ENCODE measurements at regions not wholly inside any gene's neighbourhood (a gene's known extent, or its start where the extent isn't known, plus 50 kb on each side); places are given as distances from the start of the nearest gene placed in this dataset.
"Not testable (repeated sequence)": the region's sequence is repeated elsewhere in the genome, so short reads cannot be mapped to it uniquely, and the experiment has no call there.

DNA sequence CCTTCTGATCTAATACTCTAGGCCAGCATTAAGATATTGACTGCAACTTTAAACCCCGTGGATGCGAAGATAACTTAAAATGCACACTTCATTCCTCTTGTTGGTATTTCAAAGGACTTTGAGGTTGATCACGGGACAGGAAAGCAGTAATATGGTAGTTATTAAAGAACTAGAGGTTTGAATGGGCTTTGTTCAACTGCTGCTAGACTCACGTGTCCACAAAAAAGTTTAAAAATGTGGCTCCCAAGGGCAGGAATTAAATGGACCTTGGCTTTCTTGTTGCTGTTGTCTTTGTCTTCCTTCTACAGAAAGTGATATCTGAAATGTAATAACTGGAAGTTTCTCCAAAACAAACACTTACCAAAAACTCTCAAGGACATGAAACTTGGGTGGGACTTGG, 186.3 kb downstream of the XPNPEP1 start:
- in situ Hi-C loops (cut with HindIII; ENCODE audit: low pct_ligation_motif_present, low pct_unique_long_range_greater_than_20kb, low sequenced_read_pairs): no loop called here
- DNase-seq: no peak

DNA sequence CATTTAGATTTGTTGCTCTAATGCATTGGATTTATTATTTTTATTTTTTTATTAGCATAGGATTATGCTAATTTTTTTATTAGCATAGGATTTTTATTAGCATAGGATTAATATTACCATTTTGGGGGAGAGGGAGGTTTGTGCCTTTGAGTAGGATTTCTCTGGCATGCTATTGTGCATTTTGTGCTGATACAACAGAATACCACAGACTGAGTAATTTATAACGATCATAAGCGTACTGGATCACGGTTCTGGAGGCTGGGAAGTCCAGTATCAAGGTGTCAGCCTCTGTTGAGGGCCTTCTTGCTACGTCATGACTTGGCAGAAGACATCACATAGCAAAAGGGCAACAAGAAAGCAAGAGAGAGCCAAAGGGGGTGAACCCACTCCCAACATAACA, 187.5 kb downstream of the XPNPEP1 start:
- no peak for DNase-seq
- in situ Hi-C loops (cut with HindIII; ENCODE audit: low pct_ligation_motif_present, low pct_unique_long_range_greater_than_20kb, low sequenced_read_pairs): no loop called here

DNA sequence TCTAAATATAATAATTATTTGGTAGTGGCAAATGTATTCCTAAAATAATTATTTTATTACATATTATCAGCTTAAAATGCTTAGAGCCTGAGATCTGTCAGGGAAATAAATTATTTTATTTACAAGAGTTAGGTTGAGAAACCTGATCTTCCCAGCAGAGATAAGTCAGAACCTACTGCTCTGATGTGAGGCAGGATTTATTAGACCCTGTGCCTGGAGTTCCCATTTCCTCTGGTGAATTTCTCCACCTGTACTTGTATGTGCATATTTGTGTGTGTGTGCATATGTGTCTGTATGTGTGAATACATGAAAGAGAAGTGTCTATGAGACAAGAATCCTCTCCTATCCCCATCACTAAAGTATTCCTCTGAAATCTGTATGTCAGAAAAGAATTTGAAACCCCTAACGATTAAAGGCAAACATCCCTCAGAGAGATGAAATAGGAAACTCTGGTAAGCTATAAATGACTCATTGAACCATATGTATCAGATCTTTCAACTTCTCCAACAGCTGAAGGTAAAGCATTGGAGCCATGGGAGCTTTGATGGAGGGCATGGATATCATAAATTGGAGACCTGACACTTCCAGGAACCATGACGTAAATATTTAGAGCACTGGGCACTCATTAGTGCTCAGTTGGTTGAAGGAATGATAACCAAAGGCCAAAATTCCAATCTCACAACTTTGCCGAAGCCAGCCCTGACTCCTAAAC, 190.9 kb downstream of the XPNPEP1 start:
- DNase-seq: no peak
- in situ Hi-C loops (cut with HindIII; ENCODE audit: low pct_ligation_motif_present, low pct_unique_long_range_greater_than_20kb, low sequenced_read_pairs): no loop called here

DNA sequence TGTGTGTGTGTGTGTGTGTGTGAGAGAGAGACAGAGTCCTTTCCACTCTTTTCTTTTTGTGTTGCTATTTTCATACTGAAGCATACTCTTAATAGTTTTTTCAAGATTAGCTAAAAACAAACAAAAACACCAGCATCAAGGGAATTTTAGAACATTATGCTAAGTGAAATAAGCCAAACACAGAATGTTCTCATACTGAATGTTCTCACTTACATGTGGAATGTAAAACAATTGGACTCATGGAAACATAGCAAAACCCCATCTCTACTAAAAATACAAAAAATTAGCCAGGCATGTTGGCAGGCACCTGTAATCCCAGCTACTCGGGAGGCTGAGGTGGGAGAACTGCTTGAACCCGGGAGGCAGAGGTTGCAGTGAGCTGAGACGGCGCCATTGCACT, 193.4 kb downstream of the XPNPEP1 start:
- in situ Hi-C loops (cut with HindIII; ENCODE audit: low pct_ligation_motif_present, low pct_unique_long_range_greater_than_20kb, low sequenced_read_pairs); DNase-seq: not testable (repeated sequence)

DNA sequence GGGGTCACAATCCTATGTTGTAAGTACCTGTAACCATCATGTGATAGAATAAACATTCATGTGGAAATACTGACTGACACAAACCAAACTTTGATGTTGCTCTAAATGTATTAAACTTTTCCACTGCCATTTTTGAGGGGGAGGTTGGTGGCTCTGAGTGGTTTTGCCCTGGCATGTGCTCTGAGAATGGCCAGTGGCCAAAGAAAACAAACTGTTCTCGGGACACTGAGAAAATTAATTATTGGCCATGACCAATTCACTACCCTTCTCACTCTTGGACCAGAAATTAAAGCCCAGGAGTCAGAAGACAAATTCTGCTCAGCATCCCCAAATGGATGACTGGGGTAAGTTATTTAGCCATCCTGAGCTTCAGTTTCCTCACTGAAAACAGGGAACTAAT, 195.9 kb downstream of the XPNPEP1 start:
- in situ Hi-C loops (cut with HindIII; ENCODE audit: low pct_ligation_motif_present, low pct_unique_long_range_greater_than_20kb, low sequenced_read_pairs): no loop called here
- no peak for DNase-seq

DNA sequence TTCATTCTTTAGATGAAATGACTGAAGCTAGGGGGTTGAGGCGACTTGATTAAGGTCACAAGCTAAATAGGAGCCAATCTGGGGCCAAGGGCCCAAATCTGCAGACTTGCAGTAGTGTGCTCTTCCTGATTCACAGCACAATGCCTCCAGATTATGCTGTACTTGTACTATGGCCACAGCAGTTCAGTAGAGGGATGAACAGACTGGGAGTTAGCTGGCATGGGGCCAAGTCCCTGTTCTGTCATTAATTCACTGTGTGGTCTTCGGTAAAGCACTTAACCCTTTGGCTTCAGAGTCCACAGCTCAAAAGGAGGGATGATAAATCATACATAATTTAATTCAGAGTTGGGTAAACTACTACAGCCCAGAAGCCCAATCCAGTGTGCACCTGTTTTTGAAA, 196.8 kb downstream of the XPNPEP1 start:
- in situ Hi-C loops (cut with HindIII; ENCODE audit: low pct_ligation_motif_present, low pct_unique_long_range_greater_than_20kb, low sequenced_read_pairs): no loop called here
- DNase-seq: no peak

DNA sequence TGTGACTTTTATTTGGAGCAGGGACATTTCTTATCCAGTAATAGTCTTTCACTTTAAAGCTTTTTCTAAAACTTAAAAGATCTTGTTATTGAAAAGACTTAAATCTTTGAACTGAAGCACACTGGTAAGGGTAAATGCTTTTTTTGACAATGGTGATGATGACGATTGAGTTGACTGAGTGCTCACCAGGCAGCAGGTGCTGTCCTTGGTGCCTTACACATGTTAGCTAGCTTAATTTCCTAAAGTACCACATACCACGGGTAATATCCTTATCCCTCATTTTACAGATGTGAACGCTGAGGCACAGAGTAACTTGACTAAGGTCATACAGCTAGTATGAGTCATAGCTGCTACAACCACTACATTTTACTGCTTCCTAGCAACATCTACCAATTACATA, 200.0 kb downstream of the XPNPEP1 start:
- no peak for DNase-seq
- in situ Hi-C loops (cut with HindIII; ENCODE audit: low pct_ligation_motif_present, low pct_unique_long_range_greater_than_20kb, low sequenced_read_pairs): no loop called here

DNA sequence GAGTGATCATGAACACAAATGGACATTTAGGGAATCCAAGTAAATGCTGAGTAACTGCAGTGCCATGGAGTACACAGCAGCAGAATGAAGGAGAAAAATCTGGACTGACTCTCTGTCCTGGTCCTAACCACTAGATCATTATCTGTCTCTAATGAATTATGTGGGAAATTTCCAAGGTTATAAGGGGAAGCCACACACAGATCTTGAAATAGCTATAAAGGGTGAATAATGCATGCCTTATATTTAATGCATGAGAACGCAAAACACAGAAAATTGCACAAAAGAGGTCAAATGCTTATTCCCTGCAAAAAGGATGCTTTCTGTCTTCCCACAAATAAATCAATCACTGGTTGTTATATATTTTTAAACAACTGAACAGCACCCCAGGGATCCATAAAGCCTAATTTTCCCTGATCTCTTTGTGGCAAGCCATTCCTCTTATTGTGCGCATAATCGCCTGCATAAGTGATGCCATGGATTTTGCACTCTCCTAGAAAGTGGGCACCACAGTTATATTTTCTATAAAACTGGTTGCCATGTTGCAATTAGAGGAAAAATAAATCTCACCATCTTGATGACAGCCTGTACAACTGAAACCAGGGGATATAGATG, 201.8 kb downstream of the XPNPEP1 start:
- in situ Hi-C loops (cut with HindIII; ENCODE audit: low pct_ligation_motif_present, low pct_unique_long_range_greater_than_20kb, low sequenced_read_pairs): no loop called here
- DNase-seq: no peak

DNA sequence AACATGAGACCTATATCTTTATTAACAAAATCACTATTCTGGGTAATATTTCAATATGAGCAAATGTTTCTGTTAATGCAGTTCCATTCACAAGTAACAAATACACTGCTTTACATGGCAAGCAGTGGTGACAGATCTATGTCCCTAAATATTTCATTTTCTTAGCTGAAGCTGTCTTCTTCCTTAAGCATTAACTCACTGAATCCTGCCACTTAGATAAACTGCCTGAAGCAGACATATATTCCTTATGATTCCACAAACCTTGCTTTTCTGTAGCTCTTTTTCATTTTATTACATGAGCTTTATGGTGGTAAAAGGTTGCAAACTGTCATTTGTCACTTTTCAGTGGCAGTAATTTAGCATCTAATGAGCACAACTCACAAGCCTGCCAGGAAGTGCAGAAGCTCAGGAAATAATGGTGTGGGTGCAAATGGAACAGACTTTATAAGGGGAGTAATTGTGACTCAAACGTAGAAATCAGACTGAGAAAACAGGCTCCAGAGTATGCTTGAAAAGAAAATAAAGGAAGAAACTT, 217.2 kb downstream of the XPNPEP1 start:
- in situ Hi-C loops (cut with HindIII; ENCODE audit: low pct_ligation_motif_present, low pct_unique_long_range_greater_than_20kb, low sequenced_read_pairs): no loop called here
- no peak for DNase-seq

DNA sequence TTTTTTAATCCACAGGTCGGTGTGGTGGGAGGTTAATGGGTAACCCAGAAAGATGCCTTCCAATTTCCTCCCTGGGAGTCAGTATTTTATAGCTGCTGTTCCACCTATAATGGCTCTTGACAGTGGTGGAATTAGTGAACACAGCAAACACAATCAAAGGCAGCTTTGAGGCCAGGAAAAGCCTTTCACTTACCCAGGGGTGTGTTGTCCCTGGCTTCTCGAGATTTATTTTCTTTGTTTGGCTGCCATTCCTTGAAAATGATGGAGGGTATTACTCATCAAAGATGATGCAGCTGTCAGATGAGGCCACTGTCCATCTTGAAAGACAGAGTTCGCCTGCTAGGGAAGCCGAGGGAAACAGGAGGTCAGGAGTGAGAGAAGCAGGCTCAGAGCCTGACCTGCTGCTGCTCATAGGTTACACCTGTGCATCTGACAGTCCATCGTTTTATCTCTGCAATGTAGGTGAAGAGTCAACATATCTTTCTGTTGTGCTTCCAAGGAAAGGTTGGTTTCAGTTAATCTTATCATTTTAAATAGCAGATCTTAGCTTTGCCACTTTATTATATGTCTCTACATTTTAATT, 221.6 kb downstream of the XPNPEP1 start:
- in situ Hi-C loops (cut with HindIII; ENCODE audit: low pct_ligation_motif_present, low pct_unique_long_range_greater_than_20kb, low sequenced_read_pairs): no loop called here
- no peak for DNase-seq

DNA sequence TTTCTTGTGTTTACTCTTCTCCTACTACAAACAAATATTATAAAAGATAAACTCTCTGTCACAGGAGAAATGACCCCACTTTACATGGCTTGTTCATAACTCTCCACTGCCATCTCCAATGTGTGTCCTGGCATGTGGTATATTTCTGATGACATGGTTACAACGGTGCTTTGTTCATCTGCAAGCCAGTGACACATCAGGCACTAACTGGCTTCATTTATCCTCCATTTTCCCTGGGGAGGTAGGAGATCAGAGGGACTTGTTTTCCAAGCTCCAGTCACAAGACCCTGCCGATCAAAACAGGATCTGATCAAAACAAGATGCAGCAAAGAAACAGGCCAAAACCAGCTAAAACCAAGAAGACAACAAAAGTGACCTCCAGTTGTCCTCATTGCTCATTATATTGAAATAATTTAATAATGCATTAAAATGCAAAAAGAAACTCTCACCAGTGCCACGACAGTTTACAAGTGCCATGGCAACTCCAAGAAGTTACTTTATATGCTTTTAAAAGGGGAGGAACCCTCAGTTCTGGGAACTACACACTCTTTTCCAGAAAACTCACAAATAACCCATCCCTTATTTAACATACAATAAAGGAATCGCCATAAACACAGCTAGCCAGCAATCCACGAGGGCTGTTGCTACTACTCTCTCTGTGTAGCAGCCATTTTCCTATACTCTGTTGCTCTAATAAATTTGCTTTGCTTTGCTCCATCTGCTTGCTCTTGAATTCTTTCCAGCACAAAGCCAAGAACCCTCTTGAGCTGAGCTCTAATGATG, 224.2 kb downstream of the XPNPEP1 start:
- in situ Hi-C loops (cut with HindIII; ENCODE audit: low pct_ligation_motif_present, low pct_unique_long_range_greater_than_20kb, low sequenced_read_pairs): no loop called here
- no peak for DNase-seq

DNA sequence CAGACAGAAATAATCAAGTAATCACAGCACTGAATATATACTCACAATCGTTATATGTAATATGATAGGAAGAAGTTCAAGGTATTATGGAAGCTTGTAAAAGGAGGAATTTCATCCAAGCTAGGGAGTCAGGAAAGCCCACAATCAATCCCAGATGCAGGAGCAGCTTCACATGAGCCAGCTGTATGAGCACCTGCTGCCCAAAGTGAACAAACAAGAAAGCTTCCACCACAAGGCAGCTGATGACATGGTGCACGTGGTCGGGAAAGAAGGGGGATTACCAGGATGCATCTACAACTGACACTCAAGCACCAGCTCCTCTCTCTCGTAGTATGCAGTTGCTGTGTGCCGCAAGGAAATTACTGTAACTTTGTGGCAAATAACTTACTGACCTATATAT, 225.2 kb downstream of the XPNPEP1 start:
- DNase-seq: no peak
- in situ Hi-C loops (cut with HindIII; ENCODE audit: low pct_ligation_motif_present, low pct_unique_long_range_greater_than_20kb, low sequenced_read_pairs): no loop called here

DNA sequence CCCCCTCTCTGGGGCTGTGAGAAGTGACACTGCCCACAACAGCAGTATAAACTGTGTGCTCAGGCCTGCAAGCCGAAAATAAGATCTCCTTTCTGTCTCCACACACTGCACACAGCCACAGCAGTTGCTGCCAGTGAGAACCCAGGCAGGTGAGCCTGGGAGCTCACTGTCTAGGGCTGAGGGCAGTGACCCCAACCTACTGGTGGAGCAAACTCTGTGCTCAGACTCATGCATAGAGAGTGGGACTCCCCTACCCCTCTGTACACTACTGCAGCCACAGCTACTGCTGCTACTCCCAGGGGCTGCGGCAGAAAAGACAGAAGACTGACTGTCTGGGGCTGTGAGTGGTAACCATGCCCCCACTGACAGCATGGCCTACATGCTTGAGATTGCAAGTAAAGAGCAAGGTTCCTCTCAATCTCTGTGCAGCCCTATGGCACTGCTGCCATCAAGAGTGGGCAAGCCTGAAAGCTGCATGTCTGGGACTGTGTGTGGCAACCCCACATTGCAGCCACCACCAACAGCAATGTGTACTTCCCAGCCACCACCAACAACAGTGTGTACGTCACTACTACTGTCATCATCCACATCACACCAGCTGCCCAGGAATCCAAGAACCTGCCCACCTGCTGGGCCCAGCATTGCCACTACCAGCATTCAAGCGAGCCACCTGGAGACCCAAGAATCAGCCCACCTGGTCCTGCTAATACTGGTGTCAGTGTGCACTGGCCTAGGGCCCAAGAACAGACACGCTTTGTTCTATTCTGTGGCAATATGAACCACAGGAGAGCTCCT, 226.1 kb downstream of the XPNPEP1 start:
- in situ Hi-C loops (cut with HindIII; ENCODE audit: low pct_ligation_motif_present, low pct_unique_long_range_greater_than_20kb, low sequenced_read_pairs): no loop called here
- DNase-seq: no peak

DNA sequence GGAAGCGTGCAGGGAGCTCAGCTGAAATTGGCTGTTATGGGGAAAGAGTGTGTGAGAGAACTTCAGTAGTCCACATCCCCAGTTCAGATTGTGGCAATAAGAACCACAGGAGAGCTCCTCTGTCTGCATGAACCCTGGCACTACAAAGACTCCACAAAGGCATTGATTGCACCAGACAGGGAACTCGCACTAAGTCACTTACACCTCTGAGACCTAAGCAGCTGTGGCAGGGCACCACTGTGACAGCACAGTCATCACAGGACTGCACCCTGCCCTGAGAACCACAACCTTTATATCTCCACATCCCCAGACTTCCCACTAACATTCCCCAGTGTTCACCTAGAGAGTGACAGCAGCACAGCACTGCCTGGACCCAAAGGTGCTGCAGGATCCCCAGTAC, 226.8 kb downstream of the XPNPEP1 start:
- in situ Hi-C loops (cut with HindIII; ENCODE audit: low pct_ligation_motif_present, low pct_unique_long_range_greater_than_20kb, low sequenced_read_pairs): no loop called here
- DNase-seq: no peak

DNA sequence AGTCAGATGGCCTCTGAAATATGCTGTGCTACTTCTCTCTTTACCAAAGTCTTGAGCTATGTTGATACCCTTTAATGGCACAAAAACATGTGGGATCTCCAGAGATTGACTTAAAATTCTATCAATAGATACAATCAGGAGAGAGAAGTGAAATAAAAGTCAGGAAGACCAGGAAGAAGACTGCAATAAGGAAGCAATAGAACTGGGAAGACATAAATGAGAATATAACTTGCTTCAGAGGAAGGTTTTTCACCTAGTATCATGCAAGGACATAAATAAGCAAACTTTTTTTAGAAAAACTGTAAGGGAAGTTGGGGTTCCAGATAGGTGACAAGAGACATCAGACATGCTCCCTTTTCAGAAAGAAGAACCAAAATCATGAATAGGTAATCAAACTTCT, 227.3 kb downstream of the XPNPEP1 start:
- in situ Hi-C loops (cut with HindIII; ENCODE audit: low pct_ligation_motif_present, low pct_unique_long_range_greater_than_20kb, low sequenced_read_pairs): no loop called here

DNA sequence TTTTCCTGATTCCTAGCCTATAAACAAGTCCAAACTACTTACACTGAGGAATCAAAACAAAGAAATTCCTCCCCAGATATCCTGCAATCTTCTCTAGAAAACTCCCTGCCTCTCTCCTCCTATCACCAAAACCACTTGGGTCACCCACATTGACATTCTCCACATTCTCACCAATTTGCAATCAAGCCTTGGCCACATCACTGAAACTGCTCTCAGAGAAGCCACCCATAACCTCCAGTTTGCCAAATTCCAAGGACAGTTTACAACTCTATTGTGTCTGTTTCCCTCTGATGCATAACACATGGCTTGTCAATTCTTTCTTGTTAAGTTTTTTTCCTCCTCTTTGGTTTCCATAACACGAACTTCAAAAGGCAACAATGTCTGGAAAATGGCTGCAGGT, 233.5 kb downstream of the XPNPEP1 start:
- no peak for DNase-seq
- in situ Hi-C loops (cut with HindIII; ENCODE audit: low pct_ligation_motif_present, low pct_unique_long_range_greater_than_20kb, low sequenced_read_pairs): no loop called here

More for the DNA sequence above, 227.3 kb downstream of the XPNPEP1 start:
- DNase-seq: no peak

DNA sequence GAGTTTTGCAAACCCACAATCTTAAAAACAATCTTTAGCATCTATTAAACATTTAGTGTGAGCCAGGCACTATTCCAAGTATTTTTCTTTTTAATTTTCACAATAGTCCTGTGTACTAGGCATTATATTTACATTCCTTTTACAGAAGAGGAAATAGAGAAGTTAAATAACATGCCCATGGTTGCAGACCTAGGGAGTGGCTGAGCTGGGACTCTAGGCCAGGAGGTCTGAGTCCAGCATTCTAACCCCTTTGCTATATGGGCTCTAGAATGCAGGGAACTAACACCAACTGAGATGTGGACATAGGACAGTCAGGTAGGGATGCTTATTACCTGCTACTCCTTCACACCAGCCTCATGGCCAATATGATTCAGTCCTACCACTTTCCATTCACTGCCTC, 243.8 kb downstream of the XPNPEP1 start:
- no peak for DNase-seq
- in situ Hi-C loops (cut with HindIII; ENCODE audit: low pct_ligation_motif_present, low pct_unique_long_range_greater_than_20kb, low sequenced_read_pairs): no loop called here

DNA sequence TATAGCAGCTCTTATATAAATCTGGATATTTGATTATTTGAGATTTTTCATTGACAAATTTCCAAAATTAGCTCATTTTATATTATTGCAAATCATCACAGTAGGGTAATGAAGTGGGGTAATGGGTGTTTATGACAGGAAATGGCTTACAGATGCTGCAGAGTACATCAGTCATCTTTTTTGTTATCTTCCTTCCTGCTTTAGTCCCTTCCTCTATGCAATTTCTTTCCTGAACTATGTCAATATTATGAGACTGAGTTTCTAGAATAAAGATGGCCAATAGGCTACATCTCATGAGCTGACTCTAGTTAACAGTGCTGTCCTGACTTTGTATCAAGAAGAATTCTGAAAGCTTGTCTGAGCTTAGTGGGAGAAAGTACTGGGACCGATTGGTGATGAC, 244.5 kb downstream of the XPNPEP1 start:
- DNase-seq: no peak
- in situ Hi-C loops (cut with HindIII; ENCODE audit: low pct_ligation_motif_present, low pct_unique_long_range_greater_than_20kb, low sequenced_read_pairs): no loop called here
